KMS-11 (cell line): ENCODE measurements at regions not wholly inside any gene's neighbourhood (a gene's known extent, or its start where the extent isn't known, plus 50 kb on each side); places are given as distances from the start of the nearest gene placed in this dataset.

Experiments used
- H2AFZ ChIP-seq: fragments of 200-600 bp; sonication (generic); 2 replicates; pipeline ENCODE4 v1.6.1; 2016; ENCODE audit warnings: antibody characterized with exemption, mixed run types, low read depth
- H3K27ac ChIP-seq: fragments of 200-600 bp; sonication (generic); 2 replicates; pipeline ENCODE4 v1.6.1; 2016; ENCODE audit warnings: mild to moderate bottlenecking, mixed run types
- H3K27me3 ChIP-seq: fragments of 200-600 bp; sonication (generic); 2 replicates; pipeline ENCODE4 v1.6.1; 2017; ENCODE audit warnings: mild to moderate bottlenecking, low read depth, mixed run types, moderate library complexity; ENCODE audit not compliant: insufficient read depth
- H3K36me3 ChIP-seq: fragments of 200-600 bp; sonication (generic); 2 replicates; pipeline ENCODE4 v1.6.1; 2017; ENCODE audit warnings: mild to moderate bottlenecking, mixed run types; ENCODE audit not compliant: insufficient read depth
- H3K4me1 ChIP-seq: fragments of 200-600 bp; sonication (generic); 2 replicates; pipeline ENCODE4 v1.6.1; 2016; ENCODE audit warnings: mild to moderate bottlenecking, low read depth, mixed run types; ENCODE audit not compliant: poor library complexity, severe bottlenecking
- H3K4me2 ChIP-seq: fragments of 200-600 bp; sonication (generic); 2 replicates; pipeline ENCODE4 v1.7.0; 2016; ENCODE audit warnings: mild to moderate bottlenecking, mixed run types
- H3K4me3 ChIP-seq: fragments of 200-600 bp; sonication (generic); IDR thresholded peaks from 2 replicates; pipeline ENCODE4 v1.6.1; 2017; ENCODE audit warnings: low read depth, low read length, mixed read lengths; ENCODE audit not compliant: insufficient read depth
- H3K79me2 ChIP-seq: fragments of 200-600 bp; sonication (generic); 2 replicates; pipeline ENCODE4 v1.6.1; 2016; ENCODE audit warnings: low read depth, mixed run types; ENCODE audit not compliant: insufficient read depth
- H3K9ac ChIP-seq: fragments of 200-600 bp; sonication (generic); 2 replicates; pipeline ENCODE4 v1.6.1; 2016; ENCODE audit warnings: mild to moderate bottlenecking, mixed run types
- H4K20me1 ChIP-seq: fragments of 200-600 bp; sonication (generic); 2 replicates; pipeline ENCODE4 v1.6.1; 2016; ENCODE audit warnings: mild to moderate bottlenecking, mixed run types; ENCODE audit not compliant: insufficient read depth
- CTCF ChIP-seq: fragments of 200-600 bp; sonication (generic); conservative IDR thresholded peaks from 2 replicates; pipeline ENCODE4 v1.6.1; 2017; ENCODE audit warnings: low read depth, mild to moderate bottlenecking, antibody characterized with exemption, low read length, moderate library complexity, mixed read lengths

GRCh38 chr13:33379608-33380007 is 94.1 kb upstream of the STARD13 start:
- H3K4me3 ChIP-seq = no peak overlapping the region
- H3K79me2 ChIP-seq = no peaks in the 10 kb centered on the region
- no peaks in the 10 kb centered on the region for H4K20me1 ChIP-seq
- no peaks in the 10 kb centered on the region for H3K36me3 ChIP-seq
- no peak overlapping the region for H3K9ac ChIP-seq
- TF ChIP-seq CTCF = no peak
- no peak overlapping the region for H3K27ac ChIP-seq
- H3K4me1 ChIP-seq = no peaks in the 10 kb centered on the region
- H3K4me2 ChIP-seq = no peak overlapping the region
- H3K27me3 ChIP-seq = no peaks in the 10 kb centered on the region
- no peak overlapping the region for H2AFZ ChIP-seq

GRCh38 chr13:33380487-33381079 is 95.0 kb upstream of the STARD13 start:
- no peak overlapping the region for H3K4me2 ChIP-seq
- TF ChIP-seq CTCF = no peak
- no peak overlapping the region for H3K4me3 ChIP-seq
- no peaks in the 10 kb centered on the region for H3K36me3 ChIP-seq
- no peaks in the 10 kb centered on the region for H4K20me1 ChIP-seq
- H3K4me1 ChIP-seq = no peaks in the 10 kb centered on the region
- no peak overlapping the region for H3K27ac ChIP-seq
- H3K9ac ChIP-seq = no peak overlapping the region
- H3K27me3 ChIP-seq = no peaks in the 10 kb centered on the region
- H3K79me2 ChIP-seq = no peaks in the 10 kb centered on the region
- H2AFZ ChIP-seq = no peak overlapping the region

GRCh38 chr13:33381180-33381579 is 95.6 kb upstream of the STARD13 start:
- H3K4me1 ChIP-seq = no peaks in the 10 kb centered on the region
- no peaks in the 10 kb centered on the region for H3K79me2 ChIP-seq
- no peaks in the 10 kb centered on the region for H3K36me3 ChIP-seq
- H3K4me2 ChIP-seq = no peak overlapping the region
- H2AFZ ChIP-seq = no peak overlapping the region
- H4K20me1 ChIP-seq = no peaks in the 10 kb centered on the region
- H3K27me3 ChIP-seq = no peaks in the 10 kb centered on the region
- no peak for TF ChIP-seq CTCF
- no peak overlapping the region for H3K4me3 ChIP-seq
- H3K27ac ChIP-seq = no peak overlapping the region
- H3K9ac ChIP-seq = no peak overlapping the region

GRCh38 chr13:33381906-33382305 is 96.4 kb upstream of the STARD13 start:
- H2AFZ ChIP-seq = no peak overlapping the region
- no peaks in the 10 kb centered on the region for H3K36me3 ChIP-seq

More at GRCh38 chr13:33381906-33382305, 96.4 kb upstream of the STARD13 start:
- Histone ChIP-seq H4K20me1 (no peaks in the 10 kb centered on the region), H3K4me2 (no peak overlapping the region), H3K27ac (no peak overlapping the region), H3K27me3 (no peaks in the 10 kb centered on the region), H3K79me2 (no peaks in the 10 kb centered on the region), H3K9ac (no peak overlapping the region), H3K4me3 (no peak overlapping the region), H3K4me1 (no peaks in the 10 kb centered on the region)
- TF ChIP-seq CTCF = no peak
